ENCODE measurements at regions not wholly inside any gene's neighbourhood (a gene's known extent, or its start where the extent isn't known, plus 50 kb on each side); places are given as distances from the start of the nearest gene placed in this dataset.

DNA sequence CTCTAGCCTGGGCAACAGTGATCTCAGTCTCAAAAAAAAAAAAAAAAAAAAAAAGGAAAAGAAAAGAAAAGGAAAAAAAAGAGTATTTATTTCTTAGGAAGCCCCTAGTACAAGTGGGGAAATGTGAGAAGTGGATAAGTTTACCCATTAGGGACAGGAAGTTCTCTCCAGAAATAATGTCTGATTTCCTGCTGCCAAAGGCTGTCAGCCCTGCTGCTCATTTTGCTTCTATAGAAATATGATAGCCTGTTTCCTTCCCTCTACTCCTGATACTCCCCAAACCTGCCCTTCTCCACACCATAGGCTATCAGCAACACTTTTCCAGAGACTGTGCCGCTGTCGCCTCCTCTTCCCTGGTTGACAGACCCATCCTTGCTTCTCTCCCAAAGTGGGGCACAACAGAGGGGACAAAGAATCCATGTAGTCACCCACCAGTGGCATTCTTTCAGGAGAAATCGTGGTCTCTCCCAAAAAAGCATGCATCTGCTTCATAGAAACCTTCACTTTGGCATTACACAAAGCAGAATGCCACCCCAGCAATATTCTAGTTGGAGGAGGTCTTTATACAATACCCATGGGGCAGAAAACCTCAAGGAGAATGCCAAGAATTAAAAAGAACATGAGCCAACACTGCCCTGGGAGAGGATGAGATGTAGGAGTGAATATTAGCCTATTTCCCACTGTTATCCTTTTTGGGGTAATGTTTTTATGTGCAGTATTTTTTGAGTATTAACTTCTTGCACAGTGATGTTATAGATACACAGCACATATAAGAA is 166.3 kb upstream of the NR5A2 start:
- no peak overlapping the region for H3K27ac ChIP-seq (ENCODE audit: low read length)
- no peaks in the 10 kb centered on the region for H3K79me2 ChIP-seq (replicated peaks; ENCODE audit: insufficient read depth, low read length)
- H3K9me2 ChIP-seq (ENCODE audit: insufficient read depth, low read length): no peaks in the 10 kb centered on the region
- no peak overlapping the region for H3K4me2 ChIP-seq (ENCODE audit: low read length)
- no peak overlapping the region for H2AFZ ChIP-seq (ENCODE audit: low read depth, low read length)
- H3K36me3 ChIP-seq (ENCODE audit: insufficient read depth, low read length): no peaks in the 10 kb centered on the region
- H3K27me3 ChIP-seq (ENCODE audit: insufficient read depth, low read depth, low read length): no peaks in the 10 kb centered on the region
- H3F3A ChIP-seq (ENCODE audit: insufficient read depth, low read length, poor library complexity, severe bottlenecking): no peaks in the 10 kb centered on the region
- TF ChIP-seq POLR2AphosphoS5 (IDR thresholded peaks at IDR 0.05): no peak
- no peak for TF ChIP-seq EP300 (conservative IDR thresholded peaks at IDR 0.05; ENCODE audit: poor library complexity, severe bottlenecking)
- TF ChIP-seq MXI1 (conservative IDR thresholded peaks at IDR 0.05; ENCODE audit: poor library complexity, severe bottlenecking): no peak
- no peak for TF ChIP-seq RAD21 (conservative IDR thresholded peaks at IDR 0.05)
- TF ChIP-seq, protein P1, sequence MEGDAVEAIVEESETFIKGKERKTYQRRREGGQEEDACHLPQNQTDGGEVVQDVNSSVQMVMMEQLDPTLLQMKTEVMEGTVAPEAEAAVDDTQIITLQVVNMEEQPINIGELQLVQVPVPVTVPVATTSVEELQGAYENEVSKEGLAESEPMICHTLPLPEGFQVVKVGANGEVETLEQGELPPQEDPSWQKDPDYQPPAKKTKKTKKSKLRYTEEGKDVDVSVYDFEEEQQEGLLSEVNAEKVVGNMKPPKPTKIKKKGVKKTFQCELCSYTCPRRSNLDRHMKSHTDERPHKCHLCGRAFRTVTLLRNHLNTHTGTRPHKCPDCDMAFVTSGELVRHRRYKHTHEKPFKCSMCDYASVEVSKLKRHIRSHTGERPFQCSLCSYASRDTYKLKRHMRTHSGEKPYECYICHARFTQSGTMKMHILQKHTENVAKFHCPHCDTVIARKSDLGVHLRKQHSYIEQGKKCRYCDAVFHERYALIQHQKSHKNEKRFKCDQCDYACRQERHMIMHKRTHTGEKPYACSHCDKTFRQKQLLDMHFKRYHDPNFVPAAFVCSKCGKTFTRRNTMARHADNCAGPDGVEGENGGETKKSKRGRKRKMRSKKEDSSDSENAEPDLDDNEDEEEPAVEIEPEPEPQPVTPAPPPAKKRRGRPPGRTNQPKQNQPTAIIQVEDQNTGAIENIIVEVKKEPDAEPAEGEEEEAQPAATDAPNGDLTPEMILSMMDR (IDR thresholded peaks at IDR 0.05; ENCODE audit: poor library complexity, severe bottlenecking): no peak
- TF ChIP-seq SMC3 (conservative IDR thresholded peaks at IDR 0.05; ENCODE audit: poor library complexity): no peak
- TF ChIP-seq, protein P2, sequence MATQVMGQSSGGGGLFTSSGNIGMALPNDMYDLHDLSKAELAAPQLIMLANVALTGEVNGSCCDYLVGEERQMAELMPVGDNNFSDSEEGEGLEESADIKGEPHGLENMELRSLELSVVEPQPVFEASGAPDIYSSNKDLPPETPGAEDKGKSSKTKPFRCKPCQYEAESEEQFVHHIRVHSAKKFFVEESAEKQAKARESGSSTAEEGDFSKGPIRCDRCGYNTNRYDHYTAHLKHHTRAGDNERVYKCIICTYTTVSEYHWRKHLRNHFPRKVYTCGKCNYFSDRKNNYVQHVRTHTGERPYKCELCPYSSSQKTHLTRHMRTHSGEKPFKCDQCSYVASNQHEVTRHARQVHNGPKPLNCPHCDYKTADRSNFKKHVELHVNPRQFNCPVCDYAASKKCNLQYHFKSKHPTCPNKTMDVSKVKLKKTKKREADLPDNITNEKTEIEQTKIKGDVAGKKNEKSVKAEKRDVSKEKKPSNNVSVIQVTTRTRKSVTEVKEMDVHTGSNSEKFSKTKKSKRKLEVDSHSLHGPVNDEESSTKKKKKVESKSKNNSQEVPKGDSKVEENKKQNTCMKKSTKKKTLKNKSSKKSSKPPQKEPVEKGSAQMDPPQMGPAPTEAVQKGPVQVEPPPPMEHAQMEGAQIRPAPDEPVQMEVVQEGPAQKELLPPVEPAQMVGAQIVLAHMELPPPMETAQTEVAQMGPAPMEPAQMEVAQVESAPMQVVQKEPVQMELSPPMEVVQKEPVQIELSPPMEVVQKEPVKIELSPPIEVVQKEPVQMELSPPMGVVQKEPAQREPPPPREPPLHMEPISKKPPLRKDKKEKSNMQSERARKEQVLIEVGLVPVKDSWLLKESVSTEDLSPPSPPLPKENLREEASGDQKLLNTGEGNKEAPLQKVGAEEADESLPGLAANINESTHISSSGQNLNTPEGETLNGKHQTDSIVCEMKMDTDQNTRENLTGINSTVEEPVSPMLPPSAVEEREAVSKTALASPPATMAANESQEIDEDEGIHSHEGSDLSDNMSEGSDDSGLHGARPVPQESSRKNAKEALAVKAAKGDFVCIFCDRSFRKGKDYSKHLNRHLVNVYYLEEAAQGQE (IDR thresholded peaks at IDR 0.05; ENCODE audit: borderline replicate concordance): no peak
- no peak for TF ChIP-seq TAF1 (IDR thresholded peaks at IDR 0.05; ENCODE audit: low read depth)
- no peak for TF ChIP-seq EZH2 (IDR thresholded peaks at IDR 0.05; ENCODE audit: borderline replicate concordance, insufficient read depth, low read length, poor library complexity, severe bottlenecking)
- H3K9ac ChIP-seq (ENCODE audit: low read length): no peak overlapping the region
- no peaks in the 10 kb centered on the region for H3K9me3 ChIP-seq (ENCODE audit: low read length)
- H4K20me1 ChIP-seq (ENCODE audit: insufficient read depth): no peaks in the 10 kb centered on the region
- no peak overlapping the region for H3K4me3 ChIP-seq (ENCODE audit: low read length)

DNA sequence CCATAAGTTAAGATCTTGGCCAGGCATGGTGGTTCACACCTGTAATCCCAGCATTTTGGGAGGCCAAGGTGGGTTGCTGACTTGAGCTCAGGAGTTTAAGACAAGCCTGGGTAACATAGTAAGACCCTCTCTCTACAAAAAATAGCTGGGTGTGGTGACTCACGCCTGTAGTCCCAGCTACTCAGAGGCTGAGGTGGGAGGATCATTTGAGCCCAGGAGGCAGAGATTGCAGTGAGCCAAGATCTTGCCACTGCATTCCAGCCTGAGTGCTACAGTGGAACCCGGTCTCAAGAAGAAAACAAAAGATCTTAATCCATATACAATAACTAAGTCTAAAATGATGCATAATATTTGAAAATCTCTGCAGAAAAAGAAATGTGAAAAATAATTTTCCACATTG is 165.5 kb upstream of the NR5A2 start:
- no peaks in the 10 kb centered on the region for H3F3A ChIP-seq (ENCODE audit: insufficient read depth, low read length, poor library complexity, severe bottlenecking)
- no peaks in the 10 kb centered on the region for H3K9me2 ChIP-seq (ENCODE audit: insufficient read depth, low read length)
- H3K27ac ChIP-seq (ENCODE audit: low read length): no peak overlapping the region
- no peak for TF ChIP-seq TAF1 (IDR thresholded peaks at IDR 0.05; ENCODE audit: low read depth)
- TF ChIP-seq, protein P1 (IDR thresholded peaks at IDR 0.05; ENCODE audit: poor library complexity, severe bottlenecking): no peak
- TF ChIP-seq MXI1 (conservative IDR thresholded peaks at IDR 0.05; ENCODE audit: poor library complexity, severe bottlenecking): no peak
- TF ChIP-seq EP300 (conservative IDR thresholded peaks at IDR 0.05; ENCODE audit: poor library complexity, severe bottlenecking): no peak
- TF ChIP-seq, protein P2 (IDR thresholded peaks at IDR 0.05; ENCODE audit: borderline replicate concordance): no peak
- TF ChIP-seq SMC3 (conservative IDR thresholded peaks at IDR 0.05; ENCODE audit: poor library complexity): no peak
- TF ChIP-seq EZH2 (IDR thresholded peaks at IDR 0.05; ENCODE audit: borderline replicate concordance, insufficient read depth, low read length, poor library complexity, severe bottlenecking): no peak
- no peak for TF ChIP-seq RAD21 (conservative IDR thresholded peaks at IDR 0.05)
- no peak for TF ChIP-seq POLR2AphosphoS5 (IDR thresholded peaks at IDR 0.05)
- no peak overlapping the region for H3K9ac ChIP-seq (ENCODE audit: low read length)
- no peaks in the 10 kb centered on the region for H3K27me3 ChIP-seq (ENCODE audit: insufficient read depth, low read depth, low read length)
- no peak overlapping the region for H3K4me2 ChIP-seq (ENCODE audit: low read length)
- no peaks in the 10 kb centered on the region for H3K36me3 ChIP-seq (ENCODE audit: insufficient read depth, low read length)
- H3K9me3 ChIP-seq (ENCODE audit: low read length): no peaks in the 10 kb centered on the region
- no peak overlapping the region for H2AFZ ChIP-seq (ENCODE audit: low read depth, low read length)
- no peaks in the 10 kb centered on the region for H3K79me2 ChIP-seq (replicated peaks; ENCODE audit: insufficient read depth, low read length)
- H3K4me3 ChIP-seq (ENCODE audit: low read length): no peak overlapping the region
- H4K20me1 ChIP-seq (ENCODE audit: insufficient read depth): no peaks in the 10 kb centered on the region

Measured in neural cell (in vitro differentiated cells).